ENCODE measurements at regions not wholly inside any gene's neighbourhood (a gene's known extent, or its start where the extent isn't known, plus 50 kb on each side); places are given as distances from the start of the nearest gene placed in this dataset.

DNA sequence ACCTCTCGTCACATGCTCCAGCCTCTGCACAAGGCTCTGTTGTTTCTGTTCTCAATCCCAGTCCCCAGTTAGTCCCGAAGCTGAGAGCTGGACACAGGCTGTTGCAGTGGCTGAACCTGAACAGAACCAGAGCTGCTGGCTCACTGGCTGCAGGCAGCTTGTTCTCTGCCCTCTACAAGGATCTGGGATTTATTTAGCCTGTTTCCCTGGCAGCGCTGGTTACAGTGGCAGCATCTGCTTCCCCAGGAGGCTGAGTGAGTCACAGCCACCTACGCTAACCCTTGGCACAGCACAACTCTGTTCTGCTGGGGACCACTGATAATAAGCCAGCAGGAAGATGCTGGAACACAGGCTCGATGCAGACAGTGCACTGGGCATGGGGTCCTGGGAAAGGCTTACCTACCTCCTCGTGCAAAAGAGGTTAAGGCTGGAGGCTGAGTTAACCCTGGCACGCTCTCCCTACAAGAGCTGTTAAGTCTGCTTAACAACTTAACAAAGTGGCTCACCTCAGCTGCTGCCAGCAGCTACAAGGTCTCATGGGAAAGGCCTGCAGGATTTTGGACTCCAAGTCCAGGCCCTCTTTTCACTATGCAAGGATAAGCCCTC, 299.6 kb downstream of the PCNX1 start:
- TF ChIP-seq, protein P1, sequence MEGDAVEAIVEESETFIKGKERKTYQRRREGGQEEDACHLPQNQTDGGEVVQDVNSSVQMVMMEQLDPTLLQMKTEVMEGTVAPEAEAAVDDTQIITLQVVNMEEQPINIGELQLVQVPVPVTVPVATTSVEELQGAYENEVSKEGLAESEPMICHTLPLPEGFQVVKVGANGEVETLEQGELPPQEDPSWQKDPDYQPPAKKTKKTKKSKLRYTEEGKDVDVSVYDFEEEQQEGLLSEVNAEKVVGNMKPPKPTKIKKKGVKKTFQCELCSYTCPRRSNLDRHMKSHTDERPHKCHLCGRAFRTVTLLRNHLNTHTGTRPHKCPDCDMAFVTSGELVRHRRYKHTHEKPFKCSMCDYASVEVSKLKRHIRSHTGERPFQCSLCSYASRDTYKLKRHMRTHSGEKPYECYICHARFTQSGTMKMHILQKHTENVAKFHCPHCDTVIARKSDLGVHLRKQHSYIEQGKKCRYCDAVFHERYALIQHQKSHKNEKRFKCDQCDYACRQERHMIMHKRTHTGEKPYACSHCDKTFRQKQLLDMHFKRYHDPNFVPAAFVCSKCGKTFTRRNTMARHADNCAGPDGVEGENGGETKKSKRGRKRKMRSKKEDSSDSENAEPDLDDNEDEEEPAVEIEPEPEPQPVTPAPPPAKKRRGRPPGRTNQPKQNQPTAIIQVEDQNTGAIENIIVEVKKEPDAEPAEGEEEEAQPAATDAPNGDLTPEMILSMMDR (IDR thresholded peaks at IDR 0.05): no peak
- TF ChIP-seq POLR2A (IDR thresholded peaks at IDR 0.05): no peak

Measured in lower leg skin (tissue), 3 donors.